Activated naive CD8-positive, alpha-beta T cell treated with anti-CD3 and anti-CD28 coated beads for 36 hours (primary cell): ENCODE measurements at regions not wholly inside any gene's neighbourhood (a gene's known extent, or its start where the extent isn't known, plus 50 kb on each side); places are given as distances from the start of the nearest gene placed in this dataset.

Experiments used
- DNase-seq: peaks from one replicate; pipeline ENCODE4 v3.0.0; 2021
- H3K27ac Mint-ChIP-seq: one replicate; pipeline ENCODE4 v1.8.0; 2022; ENCODE audit warnings: mild to moderate bottlenecking, moderate library complexity, mixed read lengths
- H3K27me3 Mint-ChIP-seq: one replicate; pipeline ENCODE4 v1.8.0; 2022; ENCODE audit warnings: mild to moderate bottlenecking, mixed read lengths
- H3K36me3 Mint-ChIP-seq: one replicate; pipeline ENCODE4 v1.8.0; 2021; ENCODE audit warnings: mild to moderate bottlenecking, mixed read lengths
- H3K4me1 Mint-ChIP-seq: one replicate; pipeline ENCODE4 v1.8.0; 2021; ENCODE audit warnings: mixed read lengths
- H3K4me3 Mint-ChIP-seq: one replicate; pipeline ENCODE4 v1.8.0; 2022; ENCODE audit warnings: mild to moderate bottlenecking, moderate library complexity, mixed read lengths
- H3K9me3 Mint-ChIP-seq: one replicate; pipeline ENCODE4 v1.8.0; 2022; ENCODE audit warnings: mixed read lengths

DNA sequence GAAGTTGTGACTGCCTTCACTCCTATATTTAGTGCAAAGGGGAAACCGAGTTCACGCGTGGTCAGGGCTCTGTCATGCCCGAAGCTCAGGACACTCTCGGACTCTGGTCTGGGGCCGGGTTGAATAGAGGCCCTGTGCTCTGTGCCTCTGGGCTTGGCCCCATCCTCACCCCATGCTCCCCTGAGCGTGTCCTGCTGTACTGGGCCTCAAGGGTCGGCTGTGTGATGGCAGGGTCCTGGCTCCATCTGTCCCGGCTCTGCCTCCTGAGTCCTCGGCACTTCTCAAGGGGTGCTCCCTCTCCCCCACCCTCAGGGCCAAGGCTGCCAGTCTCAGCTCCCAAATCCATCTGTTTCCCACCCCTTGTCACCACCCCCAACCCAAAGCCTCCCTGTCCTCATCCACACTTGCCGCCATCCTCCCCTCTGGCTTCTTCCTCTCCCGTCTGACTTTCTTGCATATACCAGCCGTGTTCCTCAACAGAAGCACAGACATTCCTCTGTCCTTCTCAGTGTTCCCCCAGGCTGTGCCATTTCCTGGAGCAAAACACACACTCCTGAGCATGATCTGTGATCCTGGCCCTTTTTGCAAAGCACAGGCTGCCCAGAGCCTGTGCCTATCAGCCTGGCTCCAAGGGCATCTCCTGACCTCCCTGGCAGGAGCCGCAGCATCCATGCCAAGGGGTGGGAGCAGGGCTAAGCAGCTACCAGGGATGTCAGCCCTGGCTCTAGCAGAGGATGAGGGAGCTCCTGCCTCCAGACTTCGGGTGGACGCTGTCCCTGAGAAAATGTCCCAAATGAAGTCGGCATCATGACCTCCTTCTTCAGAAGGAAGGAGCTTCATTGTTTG lies 64.2 kb upstream of the OTOS start:
- DNase-seq = no peak
- peaks cover 3% of the 10 kb centered on the region for H3K36me3 Mint-ChIP-seq
- peaks cover 1% of the 10 kb centered on the region for H3K9me3 Mint-ChIP-seq
- no peak overlapping the region for H3K27ac Mint-ChIP-seq
- peaks cover 7% of the 10 kb centered on the region for H3K4me1 Mint-ChIP-seq
- H3K4me3 Mint-ChIP-seq = no peak overlapping the region
- peaks cover 31% of the 10 kb centered on the region for H3K27me3 Mint-ChIP-seq

DNA sequence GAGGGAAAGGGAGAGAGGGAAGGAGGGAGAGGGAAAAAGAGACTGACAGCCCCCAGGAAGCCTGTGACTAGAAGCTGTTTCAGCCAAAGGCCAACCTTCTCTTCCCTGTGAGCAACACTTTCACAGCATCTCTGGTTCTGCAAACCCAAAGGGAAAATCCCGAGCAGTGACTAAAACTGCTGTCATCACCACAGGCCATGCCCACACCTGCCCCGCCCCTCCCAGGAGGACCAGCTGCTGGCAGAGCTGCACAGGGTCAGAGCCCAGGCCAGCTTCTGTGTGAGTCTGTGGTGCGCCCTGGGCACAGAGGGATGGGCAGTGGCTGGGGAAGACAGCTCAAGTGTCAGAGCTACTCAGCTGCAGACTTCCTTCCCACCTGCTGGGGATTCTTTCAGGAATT lies 64.9 kb upstream of the OTOS start:
- Mint-ChIP-seq H3K27ac (no peak overlapping the region), H3K4me1 (peaks cover 7% of the 10 kb centered on the region), H3K9me3 (peaks cover 1% of the 10 kb centered on the region), H3K36me3 (peaks cover 3% of the 10 kb centered on the region), H3K27me3 (peaks cover 31% of the 10 kb centered on the region), H3K4me3 (no peak overlapping the region)
- peak; percentile 68 for DNase-seq

- Mint-ChIP-seq H3K4me3 (no peak overlapping the region), H3K27ac (no peak overlapping the region), H3K9me3 (peaks cover 1% of the 10 kb centered on the region), H3K36me3 (peaks cover 3% of the 10 kb centered on the region), H3K4me1 (peaks cover 7% of the 10 kb centered on the region), H3K27me3 (peaks cover 31% of the 10 kb centered on the region)
- no peak for DNase-seq
These were observed 65.3 kb upstream of the OTOS start for GRCh38 chr2:240205772-240206171.

- H3K9me3 Mint-ChIP-seq = peaks cover 1% of the 10 kb centered on the region
These were observed 66.2 kb upstream of the OTOS start for GRCh38 chr2:240206630-240207029.

DNA sequence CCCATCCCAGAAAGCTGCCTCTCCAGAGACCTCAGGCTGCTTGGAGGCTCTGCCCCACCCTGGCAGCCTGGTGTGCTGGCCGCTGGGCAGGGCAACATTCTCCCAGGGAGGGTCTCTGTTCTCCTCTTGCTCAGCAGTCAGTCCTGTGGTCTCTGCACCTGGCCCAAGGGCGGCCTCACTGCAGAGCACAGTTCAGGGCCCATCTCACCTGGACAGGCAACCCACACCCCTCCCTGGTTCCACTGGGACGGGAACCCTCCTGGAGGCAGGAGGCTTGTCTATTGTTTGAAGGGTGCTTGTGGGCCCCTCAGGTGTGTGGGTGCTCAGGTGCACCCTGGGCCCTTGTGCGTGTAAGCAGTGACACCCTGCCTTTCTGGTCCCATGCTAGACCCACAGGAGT lies 67.2 kb upstream of the OTOS start:
- Mint-ChIP-seq H3K27me3 (peaks cover 23% of the 10 kb centered on the region), H3K4me1 (peaks cover 7% of the 10 kb centered on the region), H3K27ac (no peak overlapping the region), H3K36me3 (peaks cover 3% of the 10 kb centered on the region), H3K9me3 (peaks cover 1% of the 10 kb centered on the region), H3K4me3 (no peak overlapping the region)
- DNase-seq = no peak

More at GRCh38 chr2:240206630-240207029, 66.2 kb upstream of the OTOS start:
- Mint-ChIP-seq H3K27me3 (peaks cover 27% of the 10 kb centered on the region), H3K4me3 (no peak overlapping the region), H3K27ac (no peak overlapping the region), H3K36me3 (peaks cover 3% of the 10 kb centered on the region), H3K4me1 (peaks cover 7% of the 10 kb centered on the region)
- DNase-seq = no peak

DNA sequence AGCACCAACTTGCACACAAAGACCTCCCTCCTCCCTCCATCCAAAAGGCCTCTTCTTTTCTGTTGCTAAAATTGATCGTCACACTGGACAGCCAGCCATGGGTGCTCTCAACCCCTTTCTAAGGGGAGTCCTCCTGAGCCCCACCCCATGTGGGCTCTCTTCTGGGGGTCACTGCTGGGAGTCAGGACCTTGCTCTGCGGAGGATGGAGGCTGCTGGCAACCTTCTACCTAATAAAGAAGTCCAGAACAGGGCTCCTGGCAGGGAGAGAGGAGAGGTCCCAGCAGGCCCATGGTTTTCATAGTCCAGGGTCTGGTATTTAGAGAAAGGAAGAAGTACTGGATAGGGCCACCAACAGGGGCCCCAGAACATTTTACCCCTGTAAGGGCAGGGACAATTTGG lies 67.6 kb upstream of the OTOS start:
- peaks cover 1% of the 10 kb centered on the region for H3K9me3 Mint-ChIP-seq
- DNase-seq = no peak
- no peak overlapping the region for H3K4me3 Mint-ChIP-seq
- peaks cover 7% of the 10 kb centered on the region for H3K4me1 Mint-ChIP-seq
- peaks cover 3% of the 10 kb centered on the region for H3K36me3 Mint-ChIP-seq
- H3K27me3 Mint-ChIP-seq = peaks cover 19% of the 10 kb centered on the region
- no peak overlapping the region for H3K27ac Mint-ChIP-seq

- Mint-ChIP-seq H3K27ac (no peak overlapping the region), H3K36me3 (peaks cover 3% of the 10 kb centered on the region)
These were observed 68.3 kb upstream of the OTOS start for GRCh38 chr2:240208631-240209211.

GRCh38 chr2:240209493-240209892 lies 69.0 kb upstream of the OTOS start:
- DNase-seq = no peak
- peaks cover 7% of the 10 kb centered on the region for H3K4me1 Mint-ChIP-seq
- H3K36me3 Mint-ChIP-seq = peaks cover 3% of the 10 kb centered on the region

More at GRCh38 chr2:240208631-240209211, 68.3 kb upstream of the OTOS start:
- Mint-ChIP-seq H3K4me1 (peaks cover 7% of the 10 kb centered on the region), H3K4me3 (no peak overlapping the region), H3K27me3 (peaks cover 18% of the 10 kb centered on the region), H3K9me3 (peaks cover 1% of the 10 kb centered on the region)
- no peak for DNase-seq

DNA sequence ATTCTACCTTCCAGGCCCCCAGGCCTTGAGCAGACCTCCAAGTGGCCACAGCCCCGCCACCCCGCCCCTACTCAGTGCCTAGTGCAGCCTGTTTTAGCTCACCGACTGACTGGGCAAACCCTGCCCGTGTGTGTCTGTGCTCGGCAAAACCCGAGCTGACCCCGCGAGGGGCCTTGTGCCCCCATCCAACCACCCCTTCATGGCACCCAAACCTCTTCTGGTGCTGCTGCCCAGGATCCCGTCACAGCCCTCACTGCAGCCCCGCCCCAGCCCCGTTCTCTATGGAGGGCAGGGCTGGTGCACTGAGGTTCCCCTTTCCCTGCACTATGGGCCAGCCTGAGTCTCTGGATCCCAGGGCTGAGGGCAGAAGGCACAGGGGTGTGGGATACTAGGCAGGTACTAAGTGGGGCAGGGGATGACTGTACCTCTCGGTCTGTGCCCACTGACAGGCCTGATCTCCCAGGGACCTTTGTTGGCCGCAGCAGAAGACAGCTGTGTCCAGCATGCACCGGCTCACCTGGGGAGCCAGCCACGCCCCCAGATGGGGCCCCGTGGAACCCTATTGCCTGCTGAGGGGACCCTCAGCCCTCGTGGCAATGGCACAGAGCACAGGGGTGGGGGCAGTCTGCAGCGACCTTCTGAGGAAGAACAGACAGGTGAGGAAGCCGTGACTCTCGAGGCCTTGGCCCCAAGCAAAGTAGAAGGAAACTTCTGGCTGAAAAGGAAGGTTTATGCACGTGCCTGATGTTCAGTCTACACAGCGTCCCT lies 69.9 kb upstream of the OTOS start:
- no peak for DNase-seq
- Mint-ChIP-seq H3K4me3 (no peak overlapping the region), H3K27me3 (peaks cover 7% of the 10 kb centered on the region), H3K36me3 (peaks cover 3% of the 10 kb centered on the region), H3K9me3 (peaks cover 1% of the 10 kb centered on the region), H3K27ac (no peak overlapping the region), H3K4me1 (peaks cover 2% of the 10 kb centered on the region)

More at GRCh38 chr2:240209493-240209892, 69.0 kb upstream of the OTOS start:
- H3K9me3 Mint-ChIP-seq = peaks cover 1% of the 10 kb centered on the region
- H3K27me3 Mint-ChIP-seq = peaks cover 14% of the 10 kb centered on the region
- H3K27ac Mint-ChIP-seq = no peak overlapping the region
- no peak overlapping the region for H3K4me3 Mint-ChIP-seq

DNA sequence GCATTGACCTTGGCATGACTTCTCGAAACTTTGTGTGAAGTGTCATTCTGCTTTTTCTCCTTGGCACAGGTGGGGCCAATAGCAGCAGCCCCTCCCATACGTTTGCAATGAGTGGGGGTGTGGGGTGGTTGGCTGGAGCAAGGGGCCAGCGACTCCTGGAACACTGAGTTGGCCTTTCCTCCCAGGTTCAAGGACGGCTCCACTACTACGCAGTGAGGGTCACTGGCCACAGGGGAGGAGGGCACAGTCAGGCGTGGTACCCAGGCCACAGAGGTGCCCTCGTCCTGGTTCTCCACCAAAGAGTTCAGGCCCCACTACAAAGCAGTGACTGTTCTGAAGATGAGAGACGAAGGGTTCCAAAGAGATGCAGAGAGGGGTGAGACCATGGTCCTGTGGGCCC lies 70.6 kb upstream of the OTOS start:
- Mint-ChIP-seq H3K27me3 (peaks cover under 1% of the 10 kb centered on the region), H3K27ac (no peak overlapping the region), H3K36me3 (no peaks in the 10 kb centered on the region), H3K9me3 (no peaks in the 10 kb centered on the region), H3K4me1 (no peaks in the 10 kb centered on the region), H3K4me3 (no peak overlapping the region)
- no peak for DNase-seq

DNA sequence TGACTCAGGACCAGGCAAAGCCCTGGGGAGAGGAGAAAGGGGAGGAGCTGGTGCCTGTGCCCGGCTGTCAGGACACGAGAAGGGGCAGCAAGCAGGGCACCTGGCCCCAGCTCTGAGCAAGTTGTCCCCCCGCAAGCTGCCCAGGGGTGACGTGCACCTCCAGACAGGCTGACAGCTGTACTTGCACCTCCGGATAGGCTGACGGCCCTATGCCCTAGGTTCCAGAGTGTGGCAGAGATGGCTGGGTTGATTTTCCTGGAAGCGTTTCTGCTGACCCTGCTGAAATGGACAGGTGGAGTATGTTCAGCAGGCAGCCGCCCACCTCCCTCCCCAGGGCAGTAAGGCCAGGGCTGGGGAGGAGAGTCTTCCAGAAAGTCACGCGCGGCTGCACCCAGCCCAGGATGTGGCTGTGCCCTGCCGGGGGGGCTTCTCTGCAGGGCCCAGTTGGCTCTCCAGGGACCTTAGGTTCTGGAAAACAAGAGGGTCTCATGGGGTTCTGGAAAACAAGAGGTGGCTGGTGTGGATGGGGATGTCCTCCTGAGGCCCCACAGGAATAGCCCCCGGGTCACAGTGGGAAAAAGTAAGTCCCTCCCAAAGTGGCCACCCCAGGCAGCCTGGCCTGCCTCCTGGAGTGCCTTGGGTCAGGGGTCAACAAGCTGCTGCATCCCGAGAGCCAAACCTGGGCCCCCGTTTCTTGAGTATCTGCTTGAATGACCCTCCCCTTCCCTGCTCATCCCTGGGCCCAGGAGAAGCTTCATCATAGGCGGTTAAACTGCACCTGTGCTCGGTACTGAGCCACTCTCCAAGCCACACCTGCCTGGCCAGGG lies 71.4 kb upstream of the OTOS start:
- H3K36me3 Mint-ChIP-seq = no peaks in the 10 kb centered on the region
- no peaks in the 10 kb centered on the region for H3K9me3 Mint-ChIP-seq
- no peak overlapping the region for H3K4me3 Mint-ChIP-seq
- H3K27me3 Mint-ChIP-seq = no peaks in the 10 kb centered on the region
- no peak overlapping the region for H3K27ac Mint-ChIP-seq
- DNase-seq = no peak
- H3K4me1 Mint-ChIP-seq = no peaks in the 10 kb centered on the region

GRCh38 chr2:240212425-240213225 lies 72.2 kb upstream of the OTOS start:
- H3K27ac Mint-ChIP-seq = no peak overlapping the region
- H3K27me3 Mint-ChIP-seq = no peaks in the 10 kb centered on the region
- no peaks in the 10 kb centered on the region for H3K36me3 Mint-ChIP-seq
- H3K4me3 Mint-ChIP-seq = no peak overlapping the region
- no peaks in the 10 kb centered on the region for H3K9me3 Mint-ChIP-seq
- DNase-seq = no peak
- peaks cover 1% of the 10 kb centered on the region for H3K4me1 Mint-ChIP-seq

DNA sequence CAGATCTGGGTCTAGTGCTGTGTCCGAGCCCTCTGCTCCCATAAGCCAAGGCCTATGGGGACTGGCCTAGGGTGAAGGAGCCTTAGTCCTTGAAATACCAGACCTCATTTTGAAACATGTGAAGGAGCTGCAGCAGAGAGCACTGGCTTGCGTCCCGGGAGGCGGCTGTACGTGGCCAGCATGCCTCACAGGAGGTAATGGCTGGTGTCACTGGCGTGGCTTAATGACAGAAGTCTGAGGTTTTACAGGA lies 72.7 kb upstream of the OTOS start:
- H3K4me1 Mint-ChIP-seq = peaks cover 1% of the 10 kb centered on the region
- no peak overlapping the region for H3K4me3 Mint-ChIP-seq
- DNase-seq = no peak
- no peaks in the 10 kb centered on the region for H3K27me3 Mint-ChIP-seq
- H3K9me3 Mint-ChIP-seq = no peaks in the 10 kb centered on the region
- H3K36me3 Mint-ChIP-seq = no peaks in the 10 kb centered on the region
- no peak overlapping the region for H3K27ac Mint-ChIP-seq
